Ascending aorta (tissue), 2 donors: ENCODE measurements at regions not wholly inside any gene's neighbourhood (a gene's known extent, or its start where the extent isn't known, plus 50 kb on each side); places are given as distances from the start of the nearest gene placed in this dataset.
"Not testable (repeated sequence)": the region's sequence is repeated elsewhere in the genome, so short reads cannot be mapped to it uniquely, and the experiment has no call there.

Experiments
- DNase-seq, 2 donors: peaks; one replicate each; pipeline ENCODE4 v3.0.0-alpha.2; 2019; ENCODE audit warnings: low spot score in 2 of 2
- H3K27ac ChIP-seq, 2 donors: fragments of 200-600 bp; sonication (generic); one replicate each; pipeline ENCODE4 v1.5.1; 2016 to 2017; ENCODE audit warnings: mild to moderate bottlenecking in 1 of 2
- H3K27me3 ChIP-seq: fragments of 200-600 bp; sonication (generic); one replicate; pipeline ENCODE4 v1.5.1; 2017
- H3K36me3 ChIP-seq, 2 donors: fragments of 200-600 bp; sonication (generic); one replicate each; pipeline ENCODE4 v1.5.1; 2016
- H3K4me1 ChIP-seq, 2 donors: fragments of 200-600 bp; sonication (generic); one replicate each; pipeline ENCODE4 v1.5.1; 2016 to 2017; ENCODE audit warnings: mild to moderate bottlenecking in 1 of 2
- H3K4me3 ChIP-seq, 2 donors: fragments of 200-600 bp; sonication (generic); one replicate each; pipeline ENCODE4 v1.5.1; 2016 to 2017; ENCODE audit warnings: mild to moderate bottlenecking in 1 of 2
- H3K9me3 ChIP-seq, 2 donors: fragments of 200-600 bp; sonication (generic); one replicate each; pipeline ENCODE4 v1.5.1; 2016
- intact Hi-C: fragments of 100-400 bp; cut with DNase I; formaldehyde crosslinking; loops from one replicate; pipeline ENCODE4 v1.15.1; 2023

DNA sequence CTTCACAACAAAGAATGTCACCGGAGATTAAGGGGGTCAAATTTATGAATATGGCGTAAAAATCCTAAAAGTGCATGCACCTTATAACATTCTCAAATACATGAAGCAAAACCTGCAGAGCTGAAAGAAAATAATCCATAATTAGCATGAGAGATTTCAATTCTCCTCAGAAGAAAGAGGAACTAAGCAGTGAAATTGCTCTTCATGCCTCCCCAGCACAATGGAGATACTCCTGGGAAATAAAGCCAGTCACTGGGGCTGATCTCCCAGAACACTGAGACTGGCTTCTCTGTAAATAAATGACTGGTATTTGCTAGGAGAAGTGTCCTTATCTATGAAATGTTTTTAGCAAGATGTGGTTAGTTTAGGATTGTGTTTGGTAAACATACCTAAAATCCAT lies 68.1 kb downstream of the GOLGA6L6 start:
- H3K36me3 ChIP-seq, H3K4me3 ChIP-seq, H3K27ac ChIP-seq, H3K4me1 ChIP-seq, intact Hi-C loops, H3K27me3 ChIP-seq, DNase-seq, H3K9me3 ChIP-seq: not testable (repeated sequence)

- H3K9me3 ChIP-seq, DNase-seq: not testable (repeated sequence)
These were observed 68.6 kb downstream of the GOLGA6L6 start for GRCh38 chr15:20472983-20473382.

DNA sequence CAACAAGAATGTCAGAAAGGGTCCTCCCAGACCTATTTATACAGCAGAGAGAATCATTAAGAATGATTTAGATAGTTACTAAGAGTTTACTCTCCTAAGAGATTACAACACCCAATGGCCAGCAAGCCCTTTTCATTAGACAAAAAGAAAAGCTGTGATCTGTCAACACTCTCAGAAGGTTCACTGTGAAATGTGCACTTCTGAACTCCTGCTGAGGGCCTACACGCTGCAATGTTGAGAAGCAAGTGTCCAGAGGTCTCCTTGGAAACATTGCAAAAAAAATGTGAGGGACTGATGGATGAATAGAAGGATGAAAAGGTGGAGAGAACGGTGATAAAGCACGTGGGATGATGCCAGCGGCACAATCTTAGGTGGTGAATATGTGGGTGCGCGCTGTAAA lies 70.8 kb downstream of the GOLGA6L6 start:
- H3K4me1 ChIP-seq, DNase-seq, H3K4me3 ChIP-seq, H3K36me3 ChIP-seq, H3K9me3 ChIP-seq, H3K27ac ChIP-seq, intact Hi-C loops, H3K27me3 ChIP-seq: not testable (repeated sequence)

More at GRCh38 chr15:20472983-20473382, 68.6 kb downstream of the GOLGA6L6 start:
- H3K4me1 ChIP-seq, H3K4me3 ChIP-seq, H3K36me3 ChIP-seq, intact Hi-C loops, H3K27ac ChIP-seq, H3K27me3 ChIP-seq: not testable (repeated sequence)

DNA sequence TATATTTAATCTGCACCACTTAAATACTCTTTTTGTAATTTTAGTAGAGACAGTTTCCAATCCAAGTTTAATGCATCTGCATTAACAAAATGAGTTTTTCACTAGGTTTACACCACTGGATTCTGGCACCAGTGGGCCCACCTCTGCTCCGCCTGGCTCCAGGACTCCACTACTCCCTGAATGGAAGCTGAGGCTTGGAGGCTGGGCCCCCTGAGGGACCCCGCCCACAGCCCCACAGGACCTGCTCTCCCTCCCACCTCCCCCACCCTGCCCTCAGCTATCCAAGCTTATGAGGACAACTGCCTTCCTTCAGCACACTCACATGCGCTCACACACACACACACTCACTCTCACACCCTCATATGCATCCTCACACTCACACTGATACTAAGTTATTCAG lies 100.5 kb downstream of the GOLGA6L6 start:
- H3K9me3 ChIP-seq, H3K27ac ChIP-seq, H3K4me3 ChIP-seq, intact Hi-C loops, DNase-seq, H3K27me3 ChIP-seq, H3K36me3 ChIP-seq, H3K4me1 ChIP-seq: not testable (repeated sequence)

GRCh38 chr15:20440390-20440789 lies 101.2 kb downstream of the GOLGA6L6 start:
- H3K4me3 ChIP-seq, DNase-seq, H3K36me3 ChIP-seq, intact Hi-C loops, H3K9me3 ChIP-seq, H3K4me1 ChIP-seq, H3K27me3 ChIP-seq, H3K27ac ChIP-seq: not testable (repeated sequence)

DNA sequence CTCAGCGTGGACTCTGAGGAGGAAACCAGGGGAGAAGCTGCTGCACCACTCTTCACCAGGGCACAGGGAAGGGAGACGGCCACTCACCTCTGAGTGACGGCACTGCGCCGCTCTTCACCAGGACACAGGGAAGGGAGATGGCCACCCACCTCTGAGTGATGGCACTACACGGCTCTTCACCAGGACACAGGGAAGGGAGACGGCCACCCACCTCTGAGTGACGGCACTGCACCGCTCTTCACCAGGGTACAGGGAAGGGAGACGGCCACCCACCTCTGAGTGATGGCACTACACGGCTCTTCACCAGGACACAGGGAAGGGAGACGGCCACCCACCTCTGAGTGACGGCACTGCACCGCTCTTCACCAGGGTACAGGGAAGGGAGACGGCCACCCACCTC lies 102.5 kb downstream of the GOLGA6L6 start:
- intact Hi-C loops, H3K27ac ChIP-seq, H3K9me3 ChIP-seq, H3K4me3 ChIP-seq, H3K27me3 ChIP-seq, H3K36me3 ChIP-seq, DNase-seq, H3K4me1 ChIP-seq: not testable (repeated sequence)

GRCh38 chr15:20438255-20438654 lies 103.3 kb downstream of the GOLGA6L6 start:
- H3K4me1 ChIP-seq, intact Hi-C loops, H3K4me3 ChIP-seq: not testable (repeated sequence)

DNA sequence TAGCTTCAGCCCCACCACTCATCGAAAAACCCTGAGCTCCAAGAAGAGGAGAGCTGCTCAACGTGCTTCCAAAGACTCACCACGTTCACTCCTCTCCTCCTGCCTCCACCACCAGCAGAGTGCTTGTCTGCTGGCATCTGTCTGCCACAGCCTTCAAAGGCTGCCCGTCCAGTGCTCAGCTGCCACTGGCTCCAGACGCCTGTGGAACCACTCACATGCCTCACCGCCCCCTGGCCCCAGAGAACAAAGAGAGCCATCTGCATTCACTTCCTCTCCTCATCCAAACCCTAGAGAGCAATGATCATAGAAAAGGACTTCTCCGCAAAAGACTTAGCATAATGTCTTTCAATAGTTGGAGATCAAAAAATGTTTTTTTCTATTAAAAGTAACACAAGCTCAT lies 108.1 kb downstream of the GOLGA6L6 start:
- H3K27ac ChIP-seq, H3K27me3 ChIP-seq, intact Hi-C loops, H3K4me1 ChIP-seq, H3K4me3 ChIP-seq, DNase-seq, H3K36me3 ChIP-seq, H3K9me3 ChIP-seq: not testable (repeated sequence)

More at GRCh38 chr15:20438255-20438654, 103.3 kb downstream of the GOLGA6L6 start:
- H3K9me3 ChIP-seq, H3K27me3 ChIP-seq, H3K27ac ChIP-seq, H3K36me3 ChIP-seq, DNase-seq: not testable (repeated sequence)

DNA sequence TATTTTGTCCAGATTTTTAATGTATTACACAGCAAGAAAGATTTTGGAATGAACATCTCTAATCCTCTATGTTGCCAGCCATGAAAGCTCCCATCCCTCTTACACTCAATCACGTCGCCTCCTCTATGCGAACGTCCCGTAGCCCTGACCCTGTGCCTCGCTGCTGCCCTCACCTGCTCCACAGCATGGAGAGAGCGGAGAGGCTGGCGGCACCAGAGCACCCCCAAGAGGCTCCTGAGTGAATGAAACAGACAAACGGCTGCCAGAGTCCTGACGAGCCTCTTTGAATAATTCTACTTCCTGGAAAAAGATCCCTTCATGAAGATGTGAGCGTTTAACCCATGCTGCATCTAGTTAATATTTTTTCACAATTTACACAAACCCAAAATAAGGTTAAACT lies 111.1 kb downstream of the GOLGA6L6 start:
- intact Hi-C loops, H3K27me3 ChIP-seq, H3K36me3 ChIP-seq, H3K9me3 ChIP-seq, H3K27ac ChIP-seq, DNase-seq, H3K4me3 ChIP-seq, H3K4me1 ChIP-seq: not testable (repeated sequence)

DNA sequence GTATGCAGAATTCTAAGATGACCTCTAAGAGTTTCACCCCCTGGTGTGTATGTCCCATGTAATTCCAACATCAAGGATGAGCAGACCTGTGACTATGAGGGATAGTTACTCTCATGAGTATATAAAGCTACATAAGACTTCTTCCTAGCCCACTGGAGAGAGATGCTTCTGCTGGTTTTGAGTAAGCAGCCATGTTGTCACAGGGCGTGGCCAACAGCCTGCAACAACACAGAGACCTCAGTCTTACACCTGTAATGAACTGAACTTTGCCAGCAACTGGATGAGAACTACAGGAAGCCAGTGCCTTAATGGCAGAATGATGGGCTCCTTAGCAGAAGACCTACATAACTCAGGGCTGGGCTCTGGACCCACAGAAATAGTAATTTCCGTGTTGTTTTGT lies 120.9 kb downstream of the GOLGA6L6 start:
- H3K9me3 ChIP-seq, H3K27me3 ChIP-seq, H3K4me1 ChIP-seq, H3K36me3 ChIP-seq, H3K27ac ChIP-seq, H3K4me3 ChIP-seq, intact Hi-C loops, DNase-seq: not testable (repeated sequence)

DNA sequence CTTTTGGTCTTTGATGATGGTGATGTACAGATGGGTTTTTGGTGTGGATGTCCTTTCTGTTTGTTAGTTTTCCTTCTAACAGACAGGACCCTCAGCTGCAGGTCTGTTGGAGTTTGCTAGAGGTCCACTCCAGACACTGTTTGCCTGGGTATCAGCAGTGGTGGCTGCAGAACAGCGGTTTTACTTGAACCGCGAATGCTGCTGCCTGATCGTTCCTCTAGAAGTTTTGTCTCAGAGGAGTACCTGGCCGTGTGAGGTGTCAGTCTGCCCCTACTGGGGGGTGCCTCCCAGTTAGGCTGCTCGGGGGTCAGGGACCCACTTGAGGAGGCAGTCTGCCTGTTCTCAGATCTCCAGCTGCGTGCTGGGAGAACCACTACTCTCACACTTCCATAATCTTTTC lies 125.0 kb downstream of the GOLGA6L6 start:
- H3K36me3 ChIP-seq, H3K27me3 ChIP-seq, H3K9me3 ChIP-seq, intact Hi-C loops, H3K4me1 ChIP-seq, H3K4me3 ChIP-seq, H3K27ac ChIP-seq, DNase-seq: not testable (repeated sequence)

- H3K36me3 ChIP-seq, H3K4me1 ChIP-seq, intact Hi-C loops, H3K27ac ChIP-seq, DNase-seq, H3K9me3 ChIP-seq, H3K27me3 ChIP-seq, H3K4me3 ChIP-seq: not testable (repeated sequence)
These were observed 131.9 kb downstream of the GOLGA6L6 start for GRCh38 chr15:20409667-20410198.
